Stimulated activated CD4-positive, alpha-beta T cell treated with anti-CD3 and anti-CD28 coated beads, Interleukin-4, amount 100 ng/mL, for 48 hours (primary cell): ENCODE measurements at regions not wholly inside any gene's neighbourhood (a gene's known extent, or its start where the extent isn't known, plus 50 kb on each side); places are given as distances from the start of the nearest gene placed in this dataset.
"Not testable (repeated sequence)": the region's sequence is repeated elsewhere in the genome, so short reads cannot be mapped to it uniquely, and the experiment has no call there.

Experiments used
- DNase-seq, 2 donors: peaks; one replicate each; pipeline ENCODE4 v3.0.0-alpha.2; 2020; ENCODE audit warnings: low read depth in 2 of 2

DNA sequence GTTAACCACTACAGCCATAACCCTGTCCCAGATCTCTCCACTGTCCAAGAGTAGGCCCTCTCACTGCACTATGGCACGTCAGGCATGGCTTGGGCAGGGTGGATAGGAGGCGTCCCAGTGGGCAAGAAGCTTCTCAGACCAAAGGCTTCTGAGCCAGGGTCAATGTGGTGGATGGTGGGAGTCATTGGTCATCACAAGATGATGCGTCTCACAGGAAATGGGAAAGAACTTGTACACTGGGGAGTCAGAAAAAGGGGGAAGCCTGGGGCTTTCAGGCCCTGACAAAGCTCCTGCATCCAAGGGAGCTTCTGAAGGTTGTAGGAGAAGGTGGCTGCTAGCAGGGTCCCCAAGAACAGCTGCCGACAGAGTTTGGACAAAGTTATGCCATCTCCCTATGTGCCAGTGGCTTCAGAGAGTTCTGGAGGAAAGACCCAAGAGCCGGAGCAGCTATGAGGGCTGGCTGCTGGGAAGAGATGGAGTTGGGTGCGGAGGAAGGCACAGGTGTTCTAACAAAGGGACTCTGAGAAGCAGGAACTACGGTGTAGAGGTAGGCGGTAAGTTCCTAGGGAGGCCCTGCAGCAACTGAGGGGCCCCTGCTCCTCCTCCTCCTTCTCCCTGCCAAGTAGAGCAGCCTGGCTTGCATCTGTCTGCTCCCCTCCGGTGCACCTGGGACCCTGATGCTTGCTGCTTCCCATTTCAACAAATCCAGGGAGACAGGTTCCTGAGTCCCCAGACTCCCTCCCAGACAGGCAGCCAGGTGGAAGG lies 81.1 kb downstream of the ARL6IP4 start:
- no peak for DNase-seq

- no peak for DNase-seq
Observed at GRCh38 chr12:123059500-123059899, 79.0 kb downstream of the ARL6IP4 start.

DNA sequence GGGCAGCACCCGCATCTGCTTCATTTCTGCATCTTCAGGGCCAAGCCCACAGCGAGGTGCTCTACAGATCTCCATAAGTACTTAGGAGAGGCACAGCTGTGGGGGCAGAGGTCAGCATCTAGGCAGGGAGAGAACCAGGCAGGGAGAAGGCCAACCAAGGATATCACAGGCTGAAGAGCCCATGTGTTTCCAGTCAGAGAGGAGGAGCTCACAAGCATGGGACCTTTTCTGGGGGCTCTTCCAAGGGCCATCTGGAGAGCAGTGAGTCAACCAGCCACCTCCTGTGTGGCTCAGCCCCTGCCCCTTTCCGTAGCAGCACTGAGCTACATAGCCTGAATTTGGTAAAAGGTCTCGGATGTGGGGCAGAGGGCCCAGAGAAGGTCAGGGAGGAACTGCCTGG lies 78.5 kb downstream of the ARL6IP4 start:
- DNase-seq = no peak

GRCh38 chr12:123058481-123058880 lies 78.0 kb downstream of the ARL6IP4 start:
- no peak for DNase-seq

DNA sequence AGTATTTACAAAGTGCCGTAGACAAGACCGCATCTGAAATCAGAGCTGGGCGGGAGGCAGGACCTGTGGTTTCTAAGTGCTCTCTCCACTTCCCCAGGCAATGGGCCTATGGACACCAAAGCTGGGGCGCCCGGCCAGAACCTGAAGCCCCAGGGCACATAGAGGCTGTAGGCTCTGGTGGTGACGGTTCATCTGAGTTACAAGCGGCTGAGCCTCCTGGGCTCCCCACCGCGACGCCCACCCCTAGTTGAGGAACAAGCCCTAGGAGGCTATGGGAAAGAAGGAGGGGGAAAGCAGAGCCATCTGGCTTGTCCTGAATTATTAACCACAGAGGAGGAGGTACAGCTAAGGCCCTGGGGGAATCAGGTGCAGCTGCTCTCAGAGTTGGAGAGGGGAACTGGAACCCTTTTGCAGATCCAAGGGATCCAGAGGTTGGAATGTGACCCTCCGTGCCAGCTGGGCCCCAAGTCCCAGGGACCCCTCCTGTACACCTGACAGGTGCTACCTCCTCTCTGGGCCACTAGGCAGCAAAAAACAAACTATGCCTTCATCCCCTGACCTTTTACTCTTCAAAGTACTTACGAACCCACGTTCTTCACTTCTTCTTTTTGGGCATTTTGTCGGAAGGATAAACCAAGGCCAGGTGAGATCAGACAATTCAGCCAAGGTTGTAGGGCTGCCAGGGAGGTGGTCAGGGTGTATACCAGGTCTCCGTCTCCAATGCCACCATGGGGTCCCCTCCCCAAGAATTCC lies 77.2 kb downstream of the ARL6IP4 start:
- no peak for DNase-seq

GRCh38 chr12:123056709-123057108 lies 76.2 kb downstream of the ARL6IP4 start:
- DNase-seq = no peak

- no peak for DNase-seq
Observed at GRCh38 chr12:123056053-123056452, 75.6 kb downstream of the ARL6IP4 start.

- no peak for DNase-seq
Observed at GRCh38 chr12:123055281-123055766, 74.8 kb downstream of the ARL6IP4 start.

DNA sequence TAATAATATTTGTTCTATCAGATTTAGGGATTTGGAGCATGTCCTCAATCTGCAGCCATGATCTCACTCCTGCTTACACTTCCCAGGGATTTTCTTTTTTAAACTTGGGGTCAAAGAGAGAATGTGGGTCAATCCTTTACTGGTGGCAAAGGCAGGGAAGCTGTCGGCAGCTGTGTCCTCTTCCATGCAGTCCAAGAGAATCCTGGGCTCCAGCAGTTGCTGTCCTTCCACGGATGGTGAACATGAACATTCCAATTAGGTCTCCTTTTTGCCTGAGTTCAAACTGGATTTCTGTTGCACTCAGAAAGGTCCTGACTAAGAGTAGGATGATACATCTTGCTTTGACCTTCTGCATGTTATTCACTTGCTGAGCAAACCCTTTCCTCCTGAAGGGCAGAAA lies 73.9 kb downstream of the ARL6IP4 start:
- no peak for DNase-seq

DNA sequence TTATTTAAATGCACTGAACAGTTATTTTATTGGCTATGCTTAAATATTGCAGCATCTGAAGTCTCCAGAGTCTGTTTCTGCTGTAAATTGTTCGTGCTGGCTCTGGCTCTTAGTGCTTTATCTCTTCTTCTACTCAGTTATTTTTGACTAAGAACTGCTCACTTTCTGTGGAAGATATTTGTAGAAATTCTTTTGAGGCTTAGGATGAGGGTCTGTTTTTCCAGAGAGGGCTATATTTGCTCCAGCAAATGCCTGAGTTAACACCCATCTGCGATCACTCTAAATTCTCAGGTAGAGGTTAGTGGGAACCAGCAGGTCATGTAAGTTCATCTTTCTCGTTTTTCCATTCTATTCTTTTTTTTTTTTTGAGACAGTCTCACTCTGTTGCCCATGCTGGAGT lies 71.1 kb downstream of the ARL6IP4 start:
- no peak for DNase-seq

DNA sequence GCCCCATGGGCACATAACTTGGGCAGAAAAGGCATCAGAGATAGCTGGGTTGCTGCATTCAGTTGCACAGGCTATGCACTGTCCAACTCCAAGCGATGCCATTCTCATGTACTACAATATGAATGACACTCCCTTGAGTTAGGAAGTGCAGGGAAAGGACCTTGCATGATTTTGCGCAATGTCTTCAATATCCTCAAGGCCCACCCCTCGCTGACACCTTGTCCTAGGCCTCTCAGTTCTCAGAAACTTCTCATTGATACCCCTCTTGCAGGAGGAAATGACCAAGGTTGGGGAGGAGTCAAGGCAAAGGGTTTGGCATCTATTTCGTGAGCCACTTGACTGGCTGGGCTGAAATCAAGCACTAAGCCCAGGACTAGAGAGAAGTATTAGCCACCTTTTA lies 70.4 kb downstream of the ARL6IP4 start:
- DNase-seq = no peak

- no peak for DNase-seq
Observed at GRCh38 chr12:123050331-123050831, 69.9 kb downstream of the ARL6IP4 start.

GRCh38 chr12:123049398-123050240 lies 69.1 kb downstream of the ARL6IP4 start:
- DNase-seq = no peak

DNA sequence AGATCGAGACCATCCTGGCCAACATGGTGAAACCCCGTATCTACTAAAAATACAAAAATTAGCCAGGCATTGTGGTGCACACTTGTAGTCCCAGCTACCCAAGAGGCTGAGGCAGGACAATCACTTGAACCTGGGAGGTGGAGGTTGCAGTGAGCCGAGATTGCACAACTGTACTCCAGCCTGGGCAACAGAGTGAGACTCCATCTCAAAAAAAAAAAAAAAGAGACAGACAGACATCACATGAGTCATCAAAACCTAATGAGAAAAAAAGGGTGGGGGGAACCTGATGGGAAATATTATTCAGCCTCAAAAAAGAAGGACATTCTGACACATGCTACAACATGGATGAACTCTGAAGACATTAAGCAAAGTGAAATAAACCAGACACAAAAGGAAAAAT lies 67.4 kb downstream of the ARL6IP4 start:
- DNase-seq = not testable (repeated sequence)

GRCh38 chr12:123047289-123047688 lies 66.8 kb downstream of the ARL6IP4 start:
- no peak for DNase-seq

GRCh38 chr12:123046431-123046830 lies 66.0 kb downstream of the ARL6IP4 start:
- DNase-seq = no peak

GRCh38 chr12:123045678-123046077 lies 65.2 kb downstream of the ARL6IP4 start:
- DNase-seq = no peak

DNA sequence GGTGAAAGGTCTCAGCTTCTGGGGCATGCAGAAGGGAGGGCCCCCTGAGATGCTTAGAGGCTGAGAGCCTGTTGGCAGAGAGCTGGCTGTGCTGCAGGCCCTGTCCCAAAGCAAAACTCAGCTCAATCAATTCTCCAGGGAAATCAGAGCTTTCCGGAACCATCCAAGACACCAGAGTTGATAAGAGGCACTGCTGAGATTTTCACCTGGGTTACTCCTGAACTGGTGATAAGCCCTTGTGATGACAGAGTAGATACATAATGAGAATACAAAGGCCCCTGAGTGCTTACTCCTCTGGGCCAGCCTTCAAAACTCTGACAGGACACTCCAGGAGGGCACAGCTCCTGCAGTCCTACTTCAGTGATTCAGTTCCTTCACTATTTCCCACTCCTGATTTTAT lies 63.9 kb downstream of the ARL6IP4 start:
- no peak for DNase-seq

- peak; percentile 63 to 68 for DNase-seq
Observed at GRCh38 chr12:123043536-123044001, 63.1 kb downstream of the ARL6IP4 start.

- DNase-seq = no peak
Observed at GRCh38 chr12:123042833-123043232, 62.4 kb downstream of the ARL6IP4 start.

DNA sequence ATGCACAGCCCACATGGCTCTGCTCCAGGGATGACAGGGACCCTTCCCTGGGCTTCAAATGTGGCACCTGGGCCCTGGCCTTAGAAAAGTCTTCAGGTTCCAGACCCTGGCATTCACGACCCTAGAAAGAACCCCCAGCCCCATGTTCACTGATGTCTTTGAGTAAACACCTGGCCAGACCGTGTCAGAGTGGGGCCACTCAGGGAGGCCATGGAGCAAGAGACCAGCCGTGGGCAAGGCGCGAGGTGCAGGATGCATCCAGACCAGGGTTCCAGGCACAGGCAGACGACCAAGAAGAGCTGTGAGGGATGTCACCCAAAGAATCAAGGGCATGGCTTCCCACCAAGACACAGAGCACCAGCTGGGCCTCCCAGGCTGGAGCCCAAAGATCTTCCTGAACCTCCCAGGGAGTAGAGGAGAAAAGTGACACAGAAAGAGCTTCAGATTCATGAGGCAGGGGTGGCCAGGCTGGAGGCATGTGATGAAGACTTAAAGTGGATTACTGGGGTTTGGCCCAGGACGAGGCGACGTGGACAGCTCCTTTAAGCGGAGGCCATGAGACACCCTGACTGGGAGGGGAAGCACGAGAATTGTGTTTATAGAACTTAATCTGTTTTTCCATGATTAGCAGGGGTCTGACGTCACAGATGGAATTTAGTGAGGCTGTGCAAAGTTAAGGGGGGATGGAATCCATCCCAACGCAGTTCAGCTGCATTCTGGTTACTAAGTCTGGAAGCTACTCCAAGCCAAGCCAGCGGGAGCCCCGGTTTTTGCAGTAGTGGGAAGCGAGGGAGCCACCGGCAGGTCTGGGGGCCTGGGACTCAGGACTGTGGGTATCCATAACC lies 61.6 kb downstream of the ARL6IP4 start:
- DNase-seq = no peak
